Left ventricle myocardium inferior (tissue), 1 donor: ENCODE measurements at regions not wholly inside any gene's neighbourhood (a gene's known extent, or its start where the extent isn't known, plus 50 kb on each side); places are given as distances from the start of the nearest gene placed in this dataset.

ENCODE experiments used
- DNase-seq: peaks from one replicate; pipeline ENCODE4 v3.0.0-alpha.2; 2020
- H3K27ac ChIP-seq: fragments of 200-600 bp; replicated peaks from 2 replicates; pipeline ENCODE4 v1.8.0; 2021
- H3K27me3 ChIP-seq: fragments of 200-600 bp; 2 replicates; pipeline ENCODE4 v1.8.0; 2021; ENCODE audit warnings: low read depth
- H3K36me3 ChIP-seq: fragments of 200-600 bp; 2 replicates; pipeline ENCODE4 v1.8.0; 2021
- H3K4me1 ChIP-seq: fragments of 200-600 bp; 2 replicates; pipeline ENCODE4 v1.8.0; 2021
- H3K4me3 ChIP-seq: fragments of 200-600 bp; 2 replicates; pipeline ENCODE4 v1.8.0; 2021; ENCODE audit warnings: mild to moderate bottlenecking, moderate library complexity
- H3K9me3 ChIP-seq: fragments of 200-600 bp; replicated peaks from 2 replicates; pipeline ENCODE4 v1.8.0; 2021
- CTCF ChIP-seq: fragments of 200-600 bp; IDR thresholded peaks from 2 replicates; pipeline ENCODE4 v1.8.0; 2021; ENCODE audit warnings: antibody characterized with exemption, mild to moderate bottlenecking, borderline replicate concordance
- intact Hi-C: fragments of 100-400 bp; cut with micrococcal nuclease; formaldehyde crosslinking; loops from one replicate; pipeline ENCODE4 v1.11.0; 2022
- donor health status: DM: no; HTN: yes; CAD: no; lungs with severe emphysema.

GRCh38 chr5:42876375-42876844 is 64.7 kb upstream of the SELENOP start:
- no peaks in the 10 kb centered on the region for H3K9me3 ChIP-seq
- peak overlapping the region; percentile 34 for H3K4me3 ChIP-seq
- no peaks in the 10 kb centered on the region for H3K36me3 ChIP-seq
- H3K27me3 ChIP-seq = no peaks in the 10 kb centered on the region
- no peak overlapping the region for H3K27ac ChIP-seq
- intact Hi-C loops = no loop called here
- TF ChIP-seq CTCF = no peak
- no peak for DNase-seq
- H3K4me1 ChIP-seq = peaks cover 10% of the 10 kb centered on the region

DNA sequence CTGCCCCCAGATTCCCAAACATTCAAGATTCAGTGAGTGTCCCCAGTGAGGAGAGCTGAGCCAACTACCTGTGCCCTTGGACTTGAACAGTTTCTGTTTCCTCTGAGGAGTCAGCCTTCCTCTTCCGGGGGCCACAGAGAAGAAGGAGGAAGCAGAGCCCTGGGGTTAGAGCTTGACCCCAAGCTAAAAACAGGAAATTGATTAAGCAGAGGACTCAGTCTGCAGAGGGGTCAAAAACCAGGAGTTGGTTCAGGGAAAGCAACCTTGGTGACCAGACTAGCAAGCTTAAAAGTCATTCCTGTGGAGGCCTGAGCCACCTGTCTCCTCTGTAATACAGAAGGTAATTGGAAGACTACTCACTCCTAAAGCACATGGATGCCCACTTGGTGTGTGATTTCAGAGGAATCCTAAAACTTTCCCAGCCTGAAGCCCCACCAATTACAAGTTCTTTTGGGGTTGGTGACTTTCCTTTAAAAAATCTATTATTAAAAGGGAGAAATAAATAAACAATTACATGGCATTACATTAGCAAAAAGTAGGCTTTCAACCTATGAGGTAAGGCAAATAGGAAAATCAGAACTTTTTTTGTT is 64.2 kb upstream of the SELENOP start:
- Histone ChIP-seq H3K27ac (no peak overlapping the region), H3K4me3 (peak overlapping the region; percentile 34), H3K27me3 (no peaks in the 10 kb centered on the region), H3K36me3 (no peaks in the 10 kb centered on the region), H3K4me1 (peaks cover 10% of the 10 kb centered on the region), H3K9me3 (no peaks in the 10 kb centered on the region)
- DNase-seq = no peak
- intact Hi-C loops = no loop called here
- TF ChIP-seq CTCF = no peak

- DNase-seq = no peak
- no peak for TF ChIP-seq CTCF
- no peak overlapping the region for H3K27ac ChIP-seq
- H3K27me3 ChIP-seq = no peaks in the 10 kb centered on the region
- H3K4me1 ChIP-seq = peaks cover 10% of the 10 kb centered on the region
- no peaks in the 10 kb centered on the region for H3K36me3 ChIP-seq
- intact Hi-C loops = no loop called here
- no peaks in the 10 kb centered on the region for H3K9me3 ChIP-seq
- H3K4me3 ChIP-seq = no peak overlapping the region
These were observed 63.5 kb upstream of the SELENOP start for GRCh38 chr5:42875211-42875610.

- TF ChIP-seq CTCF = no peak
- H3K9me3 ChIP-seq = peaks cover 1% of the 10 kb centered on the region
- no peaks in the 10 kb centered on the region for H3K36me3 ChIP-seq
- intact Hi-C loops = no loop called here
- H3K27ac ChIP-seq = no peak overlapping the region
- H3K4me1 ChIP-seq = peaks cover 10% of the 10 kb centered on the region
- no peak overlapping the region for H3K4me3 ChIP-seq
- DNase-seq = no peak
- H3K27me3 ChIP-seq = no peaks in the 10 kb centered on the region
These were observed 63.0 kb upstream of the SELENOP start for GRCh38 chr5:42874621-42875198.

- intact Hi-C loops = no loop called here
- H3K27me3 ChIP-seq = no peaks in the 10 kb centered on the region
- DNase-seq = no peak
- no peak overlapping the region for H3K27ac ChIP-seq
- no peak for TF ChIP-seq CTCF
- H3K4me1 ChIP-seq = peaks cover 10% of the 10 kb centered on the region
- H3K36me3 ChIP-seq = no peaks in the 10 kb centered on the region
- no peak overlapping the region for H3K4me3 ChIP-seq
- H3K9me3 ChIP-seq = peaks cover 20% of the 10 kb centered on the region
These were observed 61.2 kb upstream of the SELENOP start for GRCh38 chr5:42872865-42873264.
